HFF-Myc (cell line): ENCODE measurements at regions not wholly inside any gene's neighbourhood (a gene's known extent, or its start where the extent isn't known, plus 50 kb on each side); places are given as distances from the start of the nearest gene placed in this dataset.

Experiments
- DNase-seq: peaks from one replicate; pipeline ENCODE4 v3.0.0-alpha.2; 2011; ENCODE audit warnings: low read depth; ENCODE audit errors: extremely low read depth
- H3K4me3 ChIP-seq: replicated peaks from 2 replicates; pipeline ENCODE4 v1.5.1; 2011; ENCODE audit warnings: low read depth, mild to moderate bottlenecking, control low read depth, low read length
- CTCF ChIP-seq: IDR thresholded peaks from 2 replicates; pipeline ENCODE4 v1.5.1; 2012; ENCODE audit warnings: mild to moderate bottlenecking, low read depth, low read length, control low read depth; ENCODE audit errors: missing control alignments

GRCh38 chr3:154729741-154730140 is 299.8 kb upstream of the GPR149 start:
- no peak overlapping the region for H3K4me3 ChIP-seq
- no peak for DNase-seq
- no peak for TF ChIP-seq CTCF

- no peak overlapping the region for H3K4me3 ChIP-seq
- DNase-seq, result no peak
- TF ChIP-seq CTCF, result no peak
These were observed 298.3 kb upstream of the GPR149 start for GRCh38 chr3:154728285-154728684.

- no peak overlapping the region for H3K4me3 ChIP-seq
- no peak for DNase-seq
- no peak for TF ChIP-seq CTCF
These were observed 290.9 kb upstream of the GPR149 start for GRCh38 chr3:154720921-154721320.

DNA sequence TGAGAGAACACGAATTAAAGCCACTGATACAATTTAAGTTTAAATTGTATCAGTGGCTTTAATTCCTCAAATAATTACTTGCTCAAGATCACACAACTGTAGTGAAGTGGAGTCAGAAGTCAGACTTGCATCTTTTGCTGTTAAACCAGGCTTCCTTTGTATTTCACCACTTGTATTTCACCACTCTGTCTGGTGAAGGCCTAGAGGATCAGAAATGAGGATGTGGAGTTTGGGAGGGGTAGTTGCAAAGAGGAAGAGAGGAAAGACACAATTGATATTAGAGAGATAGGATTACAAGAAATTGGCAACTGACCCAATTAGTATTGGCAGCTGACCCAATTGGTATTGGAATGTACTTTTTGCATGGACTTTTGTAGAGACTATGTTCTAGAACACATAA is 288.1 kb upstream of the GPR149 start:
- H3K4me3 ChIP-seq, result no peak overlapping the region
- no peak for TF ChIP-seq CTCF
- no peak for DNase-seq

- TF ChIP-seq CTCF, result no peak
- DNase-seq, result no peak
- H3K4me3 ChIP-seq, result no peak overlapping the region
These were observed 286.2 kb upstream of the GPR149 start for GRCh38 chr3:154716170-154716569.

DNA sequence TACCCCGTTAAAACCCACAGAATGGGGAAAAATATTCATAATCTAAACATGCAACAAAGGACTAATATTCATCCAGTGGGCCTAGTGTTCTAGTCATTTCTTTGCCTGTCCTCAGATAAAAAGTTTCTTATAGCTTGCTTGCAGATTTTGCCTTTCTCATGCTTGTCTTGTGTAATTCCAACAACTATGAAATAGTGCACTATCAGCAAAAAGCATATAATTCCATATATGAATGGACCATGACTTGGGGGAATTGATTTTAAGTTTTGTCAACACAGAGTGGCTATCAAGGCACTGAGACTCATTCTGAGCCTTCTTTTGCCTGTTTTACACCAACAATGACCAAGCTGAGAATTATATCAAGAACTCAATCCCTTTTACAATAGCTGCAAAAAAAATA is 278.6 kb upstream of the GPR149 start:
- no peak for DNase-seq
- no peak overlapping the region for H3K4me3 ChIP-seq
- TF ChIP-seq CTCF, result no peak

DNA sequence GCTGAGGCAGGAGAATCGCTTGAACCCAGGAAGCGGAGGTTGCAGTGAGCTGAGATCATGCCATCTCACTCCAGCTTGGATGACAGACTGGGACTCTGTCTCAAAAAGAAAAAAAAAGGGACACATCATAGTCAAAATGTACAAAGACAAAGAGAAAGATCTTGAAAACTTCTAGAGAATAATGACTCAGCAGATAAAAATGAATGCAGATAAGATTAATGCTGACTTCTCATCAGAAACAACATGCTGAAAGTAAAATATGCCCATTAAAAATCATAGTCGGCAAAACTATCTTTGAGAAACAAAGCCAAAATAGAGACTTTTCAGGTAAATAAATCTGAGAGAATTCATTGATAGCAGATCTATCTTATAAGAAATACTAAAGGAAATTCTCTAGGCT is 271.1 kb upstream of the GPR149 start:
- no peak for TF ChIP-seq CTCF
- DNase-seq, result no peak

More for the DNA sequence above, 271.1 kb upstream of the GPR149 start:
- no peak overlapping the region for H3K4me3 ChIP-seq
